ENCODE measurements at regions not wholly inside any gene's neighbourhood (a gene's known extent, or its start where the extent isn't known, plus 50 kb on each side); places are given as distances from the start of the nearest gene placed in this dataset.
"Not testable (repeated sequence)": the region's sequence is repeated elsewhere in the genome, so short reads cannot be mapped to it uniquely, and the experiment has no call there.

DNA sequence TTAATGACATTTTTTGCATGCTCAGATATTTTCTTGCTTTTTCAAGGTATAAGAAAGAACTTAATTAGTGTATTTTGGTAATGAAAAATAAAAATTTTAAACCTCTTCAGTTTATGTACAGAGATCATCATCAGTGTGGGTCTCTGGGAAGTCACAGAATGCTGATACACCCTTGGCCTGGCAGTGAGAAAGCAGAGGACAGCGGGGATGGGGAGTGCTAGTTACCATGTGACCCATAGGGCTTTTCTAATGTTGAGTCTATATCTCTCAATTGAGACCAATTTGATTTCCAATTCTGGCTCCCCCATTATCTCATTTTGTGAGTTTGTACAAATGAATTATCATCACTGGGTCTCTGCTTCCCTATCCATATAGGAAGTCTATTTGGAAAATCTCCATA lies 305.7 kb downstream of the CYRIA start:
- DNase-seq = no peak

DNA sequence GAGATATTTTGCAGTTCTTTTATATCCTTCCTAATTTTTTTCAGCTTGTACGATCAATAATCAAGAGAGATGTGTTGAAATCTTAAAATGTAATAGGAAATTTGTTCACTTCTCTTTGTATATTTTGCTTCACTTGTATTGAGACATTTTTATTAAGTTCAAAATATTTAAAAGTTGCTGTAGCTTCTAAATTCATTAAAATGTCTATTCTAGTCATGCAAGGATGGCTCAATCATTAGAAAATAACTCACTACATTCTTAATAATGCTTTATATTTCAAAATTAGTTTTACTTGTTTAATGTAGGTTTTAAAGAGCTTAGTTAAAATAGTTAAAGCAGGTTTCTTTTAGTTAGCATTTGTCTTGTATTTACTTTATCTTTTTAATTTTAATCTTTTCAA lies 308.4 kb downstream of the CYRIA start:
- DNase-seq = no peak

DNA sequence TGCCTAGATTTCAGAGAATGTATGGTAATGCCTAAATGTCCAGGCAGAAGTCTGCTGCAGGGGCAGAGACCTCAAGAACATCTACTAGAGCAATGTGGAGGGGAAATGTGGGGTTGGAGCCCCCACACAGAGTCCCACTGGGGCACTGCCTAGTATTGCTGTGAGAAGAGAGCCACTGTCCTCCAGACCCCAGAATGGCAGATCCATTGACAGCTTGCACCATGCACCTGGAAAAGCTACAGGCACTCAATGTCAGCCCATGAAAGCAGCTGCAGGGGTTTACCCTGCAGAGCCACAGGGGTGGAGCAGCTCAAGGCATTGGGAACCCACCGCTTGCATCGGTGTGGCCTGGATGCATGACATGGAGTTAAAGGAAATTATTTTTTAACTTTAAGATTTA lies 314.1 kb downstream of the CYRIA start:
- no peak for DNase-seq

DNA sequence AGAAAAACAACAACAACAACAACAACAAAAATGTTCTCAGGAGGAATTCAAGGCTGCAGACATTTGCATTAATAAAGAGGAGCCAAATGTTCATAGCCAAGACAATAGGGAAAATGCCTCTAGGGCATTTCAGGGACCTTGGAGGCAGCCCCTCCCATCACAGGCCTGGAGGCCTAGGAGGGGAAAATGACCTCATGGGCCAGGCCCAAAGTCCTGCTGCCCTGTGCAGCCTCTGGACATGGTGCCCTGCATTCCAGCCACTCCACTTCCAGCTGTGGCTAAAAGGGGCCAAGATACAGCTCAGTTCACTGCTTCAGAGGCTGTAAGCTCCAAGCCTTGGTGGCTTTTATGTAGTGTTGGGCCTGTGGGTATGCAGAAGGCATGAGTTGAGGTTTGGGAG lies 314.5 kb downstream of the CYRIA start:
- no peak for DNase-seq

DNA sequence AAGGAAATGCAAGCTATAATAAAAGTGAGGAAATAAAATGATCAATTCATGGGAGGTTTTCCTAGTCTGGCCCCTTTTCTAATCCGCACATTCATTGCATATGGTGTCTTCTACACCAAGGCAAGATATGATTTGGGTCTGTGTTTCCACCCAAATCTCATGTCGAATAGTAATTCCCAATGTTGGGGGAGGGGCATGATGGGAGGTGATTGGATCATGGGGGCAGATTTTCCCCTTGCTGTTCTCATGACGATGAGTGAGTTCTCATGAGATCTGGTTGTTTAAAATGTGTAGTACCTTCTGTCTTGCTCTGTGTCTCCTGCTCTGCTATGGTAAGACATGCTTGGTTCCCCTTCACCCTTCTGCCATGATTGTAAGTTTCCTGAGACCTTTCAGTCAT lies 315.4 kb downstream of the CYRIA start:
- DNase-seq = no peak

DNA sequence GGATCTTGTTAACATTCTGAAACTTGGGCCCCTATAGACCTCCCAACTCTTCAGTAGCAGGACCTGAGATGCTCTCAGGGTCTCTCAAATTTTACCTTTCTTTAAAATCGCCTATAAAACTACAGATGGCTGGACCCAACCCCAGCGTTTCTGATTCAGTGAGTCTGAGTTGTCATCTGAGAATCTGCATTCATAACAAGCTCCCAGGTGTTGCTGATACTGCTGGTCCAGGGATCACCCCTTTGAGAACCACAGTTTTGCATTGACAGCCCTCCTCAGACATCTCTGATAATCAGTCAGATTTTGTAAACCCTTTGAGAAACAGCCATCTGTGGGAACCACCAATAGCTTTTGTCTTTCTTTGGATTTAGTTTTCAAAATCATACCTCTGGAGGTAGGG lies 315.8 kb downstream of the CYRIA start:
- no peak for DNase-seq

DNA sequence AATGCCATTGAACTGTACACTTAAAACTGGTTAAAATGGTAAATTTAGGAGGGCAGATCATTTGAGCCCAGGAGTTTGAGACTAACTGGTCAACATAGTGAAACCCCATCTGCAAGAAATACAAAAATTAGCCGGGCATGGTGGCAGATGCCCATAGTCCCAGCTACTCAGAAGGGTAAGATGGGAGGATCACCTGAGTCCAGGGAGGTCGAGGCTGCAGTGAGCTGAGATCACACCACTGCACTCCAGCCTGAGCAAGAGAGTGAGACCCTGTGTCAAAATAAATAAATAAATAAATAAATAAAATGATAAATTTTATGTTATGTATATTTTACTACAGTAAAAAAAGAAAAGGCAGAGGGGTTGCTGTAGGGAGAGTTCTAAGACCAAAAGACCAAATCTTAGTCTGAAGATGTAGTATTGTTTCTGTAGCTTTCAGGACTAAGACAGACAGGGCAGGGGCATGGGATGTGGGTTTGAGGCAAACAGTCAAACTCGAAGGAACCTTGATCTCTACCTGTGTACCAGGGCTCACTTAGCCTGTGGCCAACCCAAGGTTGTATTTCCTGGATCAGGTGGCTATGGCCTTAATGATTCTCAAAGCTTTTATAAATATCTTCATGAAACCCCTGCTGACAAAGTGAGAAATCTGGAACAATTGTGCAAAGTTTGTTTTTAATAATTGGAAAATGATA lies 316.7 kb downstream of the CYRIA start:
- no peak for DNase-seq

DNA sequence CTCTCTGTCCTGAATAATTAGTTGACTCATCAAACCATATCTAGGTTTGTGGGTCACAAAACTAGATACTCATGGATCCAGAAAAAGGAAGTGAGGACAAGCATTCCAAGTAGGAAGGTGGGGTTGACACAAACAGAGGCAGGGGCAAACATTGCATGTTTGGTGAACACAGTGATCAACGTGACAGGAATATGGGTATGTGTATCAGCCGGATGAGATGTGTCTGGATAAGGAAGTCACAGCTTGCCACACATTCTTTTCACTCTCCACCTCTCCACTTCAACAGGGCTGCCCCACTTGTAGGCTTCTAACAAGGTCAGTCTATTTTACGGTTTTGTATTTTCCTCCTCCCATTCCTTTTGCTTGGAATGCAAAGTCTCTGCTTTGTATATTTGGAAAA lies 319.0 kb downstream of the CYRIA start:
- DNase-seq = no peak

DNA sequence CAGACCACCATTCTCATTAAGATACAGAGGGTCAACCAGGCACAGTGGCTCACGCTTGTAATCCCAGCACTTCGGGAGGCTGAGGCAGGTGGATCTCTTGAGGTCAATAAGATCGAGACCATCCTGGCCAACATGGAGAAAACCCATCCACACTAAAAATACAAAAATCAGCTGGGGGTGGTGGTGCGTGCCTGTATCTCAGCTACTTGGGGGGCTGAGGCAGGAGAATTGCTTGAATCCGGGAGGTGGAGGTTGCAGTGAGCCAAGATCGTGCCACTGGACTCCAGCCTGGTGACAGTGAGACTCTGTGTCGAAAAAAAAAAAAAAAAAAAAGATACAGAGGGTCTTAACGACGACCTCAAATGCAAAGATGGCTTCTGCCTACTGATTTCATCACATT lies 320.4 kb downstream of the CYRIA start:
- DNase-seq = not testable (repeated sequence)

DNA sequence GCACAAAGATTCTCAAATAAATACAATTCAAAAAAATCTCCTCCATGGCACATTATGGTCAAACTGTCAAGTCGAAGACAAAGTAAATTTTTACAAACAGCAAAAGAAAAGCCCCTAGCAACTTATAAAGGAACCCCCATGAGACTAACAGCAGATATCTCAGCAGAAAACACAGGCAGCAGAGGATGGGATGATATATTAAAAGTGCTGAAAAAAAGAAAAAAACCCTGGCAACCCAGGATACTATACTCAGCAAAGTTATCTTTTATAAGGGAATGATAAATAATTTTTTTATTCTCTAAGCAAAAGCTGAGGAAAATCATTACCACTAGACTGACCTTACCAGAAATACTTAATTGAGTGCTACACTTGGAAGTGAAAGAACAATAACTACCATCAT lies 326.4 kb downstream of the CYRIA start:
- no peak for DNase-seq

DNA sequence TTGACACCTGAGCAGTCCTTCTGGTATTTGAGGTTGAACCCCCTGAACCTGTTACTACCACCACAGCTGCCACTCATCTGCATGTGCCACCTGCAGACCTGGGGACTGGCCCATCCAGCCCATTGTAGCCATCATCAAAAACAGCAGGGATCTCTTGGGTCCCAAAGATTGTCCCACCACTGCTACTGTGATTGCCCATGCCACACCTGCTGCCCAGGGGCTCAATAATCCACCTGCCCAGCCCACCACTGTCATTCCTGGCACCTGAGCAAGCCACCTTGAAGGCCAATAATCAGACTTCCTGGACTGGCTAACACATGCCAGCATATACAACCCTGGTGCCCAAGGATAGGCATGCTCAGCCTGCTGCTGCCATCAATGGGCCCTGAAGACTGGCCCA lies 327.6 kb downstream of the CYRIA start:
- no peak for DNase-seq

DNA sequence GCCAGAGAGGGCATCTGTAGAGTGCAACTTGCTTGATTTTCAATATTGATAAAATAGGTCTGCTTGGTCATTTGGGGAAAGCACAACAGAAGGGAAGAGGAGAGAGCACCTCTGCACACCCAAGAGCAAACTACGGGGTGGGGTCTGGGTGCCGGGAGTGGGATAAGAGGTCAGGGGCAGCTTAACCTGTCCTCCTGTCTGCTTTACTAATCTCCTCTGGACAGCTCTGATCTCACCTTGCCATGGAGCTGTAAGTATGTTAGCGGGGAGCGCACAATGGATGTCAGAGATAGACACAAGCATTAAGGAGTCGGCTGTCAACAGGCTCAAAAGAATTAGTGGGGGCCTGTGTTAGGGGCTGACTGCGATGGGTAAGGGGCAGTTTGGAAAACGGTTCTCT lies 328.7 kb downstream of the CYRIA start:
- no peak for DNase-seq

DNA sequence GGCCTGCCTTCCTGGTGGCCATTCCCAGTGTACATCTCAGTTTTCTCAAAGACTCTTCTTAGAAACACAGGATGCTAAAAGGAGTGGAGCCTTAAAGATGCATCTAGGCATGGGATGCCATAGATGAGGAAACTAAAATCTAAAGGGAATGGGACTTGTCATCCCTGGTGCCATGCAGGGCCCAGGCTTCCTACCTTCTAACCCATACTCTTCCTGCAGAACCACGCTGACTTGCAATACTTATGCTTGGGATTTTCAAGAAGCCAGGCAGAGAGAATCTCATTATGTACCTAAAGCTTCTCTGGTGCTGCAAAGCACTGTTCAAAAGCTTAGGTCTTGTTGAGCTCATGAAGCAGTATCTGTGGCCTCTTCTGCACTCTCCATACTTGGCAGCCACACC lies 329.1 kb downstream of the CYRIA start:
- no peak for DNase-seq

DNA sequence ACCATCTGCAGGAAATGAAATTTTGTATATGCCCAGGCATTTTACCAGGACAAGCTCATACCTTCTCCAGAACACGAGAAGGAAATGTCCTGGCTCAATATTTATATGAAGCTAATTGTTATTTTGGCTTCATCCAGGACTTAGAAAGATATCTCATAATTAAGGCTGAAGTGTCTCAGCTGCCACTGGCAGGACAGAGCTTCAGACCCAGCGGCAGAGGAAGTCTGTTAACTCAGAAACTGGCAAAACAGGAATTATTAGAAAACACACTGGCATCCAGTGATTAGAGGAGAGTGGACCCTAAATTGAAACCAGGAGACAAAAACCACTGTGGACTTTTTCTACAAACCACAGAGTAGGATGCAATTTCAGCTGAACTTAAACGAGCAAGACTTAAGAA lies 329.7 kb downstream of the CYRIA start:
- DNase-seq = no peak

DNA sequence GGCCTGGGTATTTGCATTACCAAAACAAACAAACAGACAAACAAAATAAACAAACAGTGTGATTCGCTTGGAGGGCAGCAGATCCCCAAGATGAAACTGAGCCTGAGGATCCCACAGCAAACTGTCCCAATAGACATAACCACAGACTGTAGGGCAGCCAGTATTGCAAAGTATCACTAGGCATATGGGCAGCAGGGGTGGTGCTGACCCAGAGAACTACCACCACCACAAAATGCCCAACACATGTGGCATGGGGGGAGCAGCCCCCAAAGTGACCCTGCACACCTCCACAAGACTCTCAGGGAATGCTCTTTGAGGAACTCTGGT lies 330.1 kb downstream of the CYRIA start:
- no peak for DNase-seq

DNA sequence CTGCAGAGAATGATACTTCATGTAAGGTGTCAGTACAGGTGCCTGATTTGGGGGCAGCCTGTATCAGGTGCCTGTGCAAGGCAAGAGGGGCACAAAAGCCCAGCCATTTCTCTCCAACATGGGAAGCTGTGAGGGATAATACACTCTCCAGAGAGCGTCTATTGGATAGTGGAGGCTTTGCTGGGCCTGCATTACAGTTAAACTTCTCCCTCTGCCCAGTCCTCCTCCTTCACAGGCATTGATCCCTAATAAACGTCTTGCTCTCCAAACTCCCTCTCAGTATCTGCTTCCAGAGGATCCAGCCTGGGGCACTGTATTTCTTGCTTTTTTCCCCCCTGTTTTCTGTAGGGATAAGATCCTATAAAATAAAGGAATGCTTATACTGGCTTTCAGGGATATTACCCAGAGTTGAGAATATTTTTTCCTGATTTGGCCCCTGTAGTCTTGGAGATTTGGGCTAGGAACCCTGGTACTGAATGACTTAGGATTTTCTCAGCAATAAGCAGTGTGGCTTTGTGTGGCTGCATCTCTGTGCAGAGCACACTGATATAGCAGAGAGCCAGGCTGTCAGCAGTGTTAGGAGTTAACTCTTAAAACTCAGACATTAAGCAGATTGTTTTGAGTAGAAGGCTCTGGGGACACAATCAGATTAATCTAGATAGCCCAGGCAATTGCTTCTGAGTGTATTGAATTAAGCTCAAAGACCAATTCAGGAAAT lies 330.6 kb downstream of the CYRIA start:
- DNase-seq = no peak

DNA sequence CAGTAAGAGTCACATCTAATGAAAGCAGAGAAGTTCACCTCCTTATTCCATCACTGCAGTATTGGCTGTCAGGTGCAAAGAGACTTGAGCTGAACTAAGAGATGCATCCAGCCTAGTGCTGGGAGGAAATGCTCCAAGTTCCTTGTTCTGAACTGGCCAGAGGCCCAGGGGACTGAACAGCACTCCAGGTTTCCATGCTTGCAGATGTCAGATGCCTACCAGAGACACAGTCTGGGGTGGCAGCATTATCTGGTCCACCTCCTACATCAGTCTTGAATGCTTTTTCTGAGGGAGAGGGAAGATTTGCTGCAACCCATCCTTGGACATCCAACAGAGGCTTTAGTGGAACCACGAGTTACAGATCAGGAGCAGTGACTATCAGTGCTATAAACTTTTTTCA lies 331.3 kb downstream of the CYRIA start:
- no peak for DNase-seq

DNA sequence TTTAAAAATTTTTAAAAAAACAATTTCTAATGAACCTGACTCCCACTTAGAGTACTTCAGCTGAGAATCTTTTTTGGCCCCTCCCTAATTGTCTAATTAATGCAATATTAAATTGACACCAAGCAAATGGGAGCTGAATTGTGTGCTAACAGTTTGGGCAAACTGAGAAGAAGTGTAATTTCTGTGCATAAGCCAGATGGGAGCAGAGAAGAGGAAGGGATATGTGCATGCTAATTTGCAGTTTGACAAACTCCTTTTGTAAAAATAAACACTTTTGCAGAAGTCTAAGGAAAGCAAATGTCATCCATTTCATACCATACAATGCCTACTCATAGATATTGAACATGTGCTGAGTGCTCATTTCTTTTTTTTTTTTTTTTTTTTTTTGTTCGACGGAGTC lies 332.0 kb downstream of the CYRIA start:
- DNase-seq = no peak

DNA sequence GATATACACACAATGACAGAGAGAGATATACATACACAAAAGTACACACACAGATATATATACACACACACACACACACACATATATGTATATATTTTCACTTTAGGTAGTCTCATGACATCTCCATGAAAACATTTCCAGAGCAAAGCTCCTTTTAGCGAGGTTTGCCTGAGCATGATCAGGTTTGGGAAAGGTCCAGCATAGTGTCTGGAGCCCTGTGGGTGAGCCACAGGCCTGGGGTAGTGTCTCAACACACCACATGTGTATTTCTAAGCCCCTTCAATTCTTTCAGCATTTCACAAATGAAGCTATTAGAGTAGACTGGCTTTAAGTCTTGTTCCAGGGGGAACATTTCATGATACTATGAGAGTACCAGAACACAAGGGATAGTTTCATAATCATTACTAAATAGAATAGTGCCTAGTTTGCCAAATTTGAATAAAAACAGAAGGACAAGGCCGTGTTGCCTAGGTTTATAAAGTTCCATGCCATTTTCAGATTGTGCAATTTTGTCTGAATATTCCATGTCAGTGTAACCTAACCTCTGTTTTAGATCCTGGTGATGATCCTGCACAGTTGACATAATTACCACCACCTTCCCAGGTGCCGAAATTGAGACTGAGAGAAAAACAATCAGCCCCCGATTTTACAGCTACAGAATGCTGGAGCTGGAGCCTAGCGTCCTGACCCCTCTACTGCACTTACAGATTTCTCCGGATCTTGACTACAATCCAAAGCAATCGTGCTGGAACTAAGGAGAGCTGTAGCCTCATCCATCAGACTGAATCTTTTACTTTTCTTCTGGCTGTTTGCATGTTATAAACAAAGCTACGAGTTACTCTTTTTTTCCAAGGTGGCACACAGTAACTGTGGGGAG lies 332.7 kb downstream of the CYRIA start:
- no peak for DNase-seq

DNA sequence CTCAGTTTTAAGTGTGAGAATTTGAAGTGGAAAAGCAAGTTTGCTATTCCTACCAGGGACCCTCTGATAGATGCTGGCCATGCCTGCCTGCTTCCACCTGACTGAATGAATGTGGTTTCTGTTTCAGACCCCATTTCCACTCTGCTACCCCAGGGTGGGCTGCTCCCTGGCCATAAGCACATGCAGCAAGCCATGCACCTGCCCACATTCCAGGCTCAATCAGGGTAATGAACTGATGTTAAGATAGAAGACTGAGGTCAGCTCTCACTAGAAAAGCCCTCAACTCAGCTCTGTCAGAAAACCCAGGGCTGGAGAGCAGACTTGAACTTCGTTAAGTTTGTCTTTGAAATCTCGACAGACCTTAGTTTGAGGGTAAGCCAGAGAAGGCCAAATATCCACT lies 333.9 kb downstream of the CYRIA start:
- DNase-seq = no peak

DNA sequence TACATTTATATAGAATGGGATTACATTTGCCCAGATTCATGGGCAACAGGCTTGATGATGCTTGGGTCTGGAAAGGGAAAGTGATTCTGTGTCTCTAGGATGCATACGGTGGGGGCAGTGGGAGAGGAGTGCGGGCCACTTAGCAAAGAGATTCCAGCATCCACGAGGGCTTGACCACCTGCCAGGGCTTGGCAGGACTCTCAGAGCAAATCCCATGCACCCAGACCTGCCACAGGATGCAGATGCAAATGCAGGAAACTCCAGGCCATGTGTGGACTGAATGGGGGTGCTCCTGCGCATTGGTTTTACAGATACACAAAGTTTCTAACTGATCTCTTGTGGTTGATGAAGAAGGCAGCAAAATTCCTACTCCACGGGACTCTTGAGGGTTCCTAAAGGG lies 334.7 kb downstream of the CYRIA start:
- DNase-seq = no peak

DNA sequence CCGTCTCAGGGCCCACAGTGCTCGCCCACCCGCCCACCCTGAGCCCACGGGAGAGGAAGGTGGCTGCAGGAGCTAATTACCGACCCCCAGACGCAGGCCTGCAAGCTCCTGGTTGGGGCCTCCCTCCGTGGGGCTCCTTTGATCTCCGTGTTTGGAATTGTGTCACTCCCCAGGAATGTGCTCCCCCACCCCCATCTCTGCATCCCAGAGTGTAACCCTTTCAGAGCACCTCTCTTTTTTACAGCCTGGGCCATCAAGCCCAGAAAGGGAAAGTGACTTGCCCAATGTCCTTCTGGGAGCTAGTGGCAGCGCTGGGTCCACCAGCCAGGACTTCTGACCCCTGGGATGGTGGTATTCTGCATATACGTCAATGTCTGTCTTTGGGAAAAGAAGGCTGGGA lies 335.1 kb downstream of the CYRIA start:
- DNase-seq = no peak

DNA sequence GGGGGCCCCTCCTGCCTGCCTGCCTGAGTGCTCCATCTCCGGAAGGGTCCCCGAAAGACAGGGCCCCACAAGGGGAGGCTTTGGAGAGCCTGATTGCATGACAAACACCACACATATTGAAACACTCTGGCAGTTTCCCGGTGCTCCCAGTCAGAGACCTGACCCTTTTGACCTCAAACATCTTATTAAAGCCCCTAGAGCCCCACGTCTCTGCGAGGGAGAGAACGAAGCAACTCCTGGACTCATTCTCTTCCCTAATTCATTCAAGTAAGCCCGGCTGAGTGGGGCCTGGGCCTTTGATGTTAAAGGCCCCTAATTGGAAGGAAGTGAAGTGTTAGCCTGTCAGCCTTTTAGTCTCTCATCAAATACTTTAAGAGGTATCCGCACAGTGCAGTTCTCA lies 335.6 kb downstream of the CYRIA start:
- DNase-seq = no peak

DNA sequence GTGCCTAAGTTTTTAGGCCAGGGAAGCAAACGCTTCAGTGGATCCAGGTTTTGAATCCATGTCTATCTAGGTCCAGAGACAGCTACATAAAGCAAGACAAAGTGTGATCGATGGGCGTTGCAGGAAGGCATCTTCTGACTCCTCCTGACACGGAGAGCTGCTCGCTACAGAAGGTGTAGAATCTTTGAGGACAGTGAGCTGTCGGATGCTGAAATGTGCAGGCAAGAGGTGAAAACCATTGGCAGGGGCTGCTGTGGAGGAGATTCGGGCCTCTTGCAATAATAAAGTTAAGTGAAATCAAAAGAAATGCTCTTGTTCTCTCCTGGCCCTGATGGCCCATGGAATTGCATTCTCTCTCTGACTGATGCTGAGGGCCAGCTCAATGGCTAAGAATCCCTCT lies 336.2 kb downstream of the CYRIA start:
- DNase-seq = no peak

Measured in CD4-positive, alpha-beta T cell treated with Interleukin-10 for 1 hour (primary cell).